ENCODE measurements at regions not wholly inside any gene's neighbourhood (a gene's known extent, or its start where the extent isn't known, plus 50 kb on each side); places are given as distances from the start of the nearest gene placed in this dataset.

DNA sequence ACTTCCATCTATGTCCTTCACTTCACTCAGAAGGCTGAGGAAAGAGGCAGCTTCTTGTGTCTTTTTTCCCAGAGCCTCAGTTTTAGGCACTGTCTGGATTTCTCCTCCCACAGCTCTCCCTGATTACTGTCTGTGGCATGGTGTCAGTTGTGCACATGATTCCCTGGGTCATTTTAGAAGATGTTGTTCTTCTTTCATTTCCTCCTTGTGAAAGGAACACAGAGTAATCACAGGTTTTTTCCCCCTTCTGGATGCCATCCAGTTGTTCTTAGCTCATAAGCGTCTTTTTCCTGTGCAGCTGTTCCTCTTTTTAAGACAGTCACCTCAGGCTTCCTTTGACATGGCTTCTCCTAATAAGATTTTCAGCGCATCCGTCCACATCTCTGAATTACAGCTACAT, 212.2 kb downstream of the FAM181B start:
- Histone ChIP-seq H3K36me3 (replicated peaks in 1 of 2; ENCODE audit: control insufficient read depth in 1 of 2, insufficient read depth in 2 of 2, low read length in 2 of 2) (no peaks in the 10 kb centered on the region), H3K27me3 (ENCODE audit: control insufficient read depth in 1 of 2, insufficient read depth in 2 of 2, low read length in 2 of 2) (no peaks in the 10 kb centered on the region), H2AFZ (ENCODE audit: low read length) (no peak overlapping the region), H3K4me2 (ENCODE audit: low read depth, low read length) (no peak overlapping the region), H3K4me3 (replicated peaks in 1 of 3; ENCODE audit: insufficient read depth in 1 of 3, low read depth in 2 of 3, low read length in 3 of 3) (no peak overlapping the region), H3K79me2 (ENCODE audit: insufficient read depth, low read length) (no peaks in the 10 kb centered on the region), H3K4me1 (ENCODE audit: insufficient read depth, low read length) (no peaks in the 10 kb centered on the region), H4K20me1 (ENCODE audit: insufficient read depth, low read length) (no peaks in the 10 kb centered on the region), H3K9ac (ENCODE audit: insufficient read depth, low read depth, low read length) (no peak overlapping the region), H3K9me3 (ENCODE audit: low read length) (no peaks in the 10 kb centered on the region), H3K27ac (ENCODE audit: extremely low read length, insufficient read depth, low read length) (no peak overlapping the region)
- FAIRE-seq (no peak), DNase-seq (ENCODE audit: low spot score) (no peak), ATAC-seq (no peak)
- WGBS (ENCODE audit: low lambda C conversion rate), result 14% methylated on average over 3 of the region's 3 CpGs
- no TSS peak for BruUV-seq (replicated peaks)
- ChIA-PET POLR2A (no interaction called here), CTCF (ENCODE audit: low intra/inter-chr PET ratio, low total read pairs) (no interaction called here)
- intact Hi-C loops (cut with micrococcal nuclease; ENCODE audit: unreplicated experiment), result no loop called here
- in situ Hi-C loops (cut with HindIII; ENCODE audit: extremely low pct_ligation_motif_present, low pct_unique_long_range_greater_than_20kb), result no loop called here
- no peak for TF ChIP-seq IKZF4 (CRISPR knock-in tag; IDR thresholded peaks at IDR 0.05; ENCODE audit: borderline replicate concordance, low read depth, not compliant biosample characterization)
- no peak for TF ChIP-seq ZNF557 (CRISPR knock-in tag; IDR thresholded peaks at IDR 0.05)
- no peak for TF ChIP-seq MAFG (CRISPR knock-in tag; IDR thresholded peaks at IDR 0.05)
- TF ChIP-seq ZNF720 (CRISPR knock-in tag; IDR thresholded peaks at IDR 0.05), result no peak
- TF ChIP-seq ZNF883 (CRISPR knock-in tag; IDR thresholded peaks at IDR 0.05; ENCODE audit: not compliant biosample characterization), result no peak
- TF ChIP-seq, protein P1, sequence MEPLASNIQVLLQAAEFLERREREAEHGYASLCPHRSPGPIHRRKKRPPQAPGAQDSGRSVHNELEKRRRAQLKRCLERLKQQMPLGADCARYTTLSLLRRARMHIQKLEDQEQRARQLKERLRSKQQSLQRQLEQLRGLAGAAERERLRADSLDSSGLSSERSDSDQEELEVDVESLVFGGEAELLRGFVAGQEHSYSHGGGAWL (CRISPR knock-in tag; IDR thresholded peaks at IDR 0.05), result no peak
- no peak for TF ChIP-seq TSC22D2 (CRISPR knock-in tag; IDR thresholded peaks at IDR 0.05; ENCODE audit: borderline replicate concordance)
- TF ChIP-seq ZNF841 (CRISPR knock-in tag; IDR thresholded peaks at IDR 0.05; ENCODE audit: borderline replicate concordance), result no peak
- TF ChIP-seq ZNF10 (CRISPR knock-in tag; IDR thresholded peaks at IDR 0.05; ENCODE audit: borderline replicate concordance, low read depth), result no peak

DNA sequence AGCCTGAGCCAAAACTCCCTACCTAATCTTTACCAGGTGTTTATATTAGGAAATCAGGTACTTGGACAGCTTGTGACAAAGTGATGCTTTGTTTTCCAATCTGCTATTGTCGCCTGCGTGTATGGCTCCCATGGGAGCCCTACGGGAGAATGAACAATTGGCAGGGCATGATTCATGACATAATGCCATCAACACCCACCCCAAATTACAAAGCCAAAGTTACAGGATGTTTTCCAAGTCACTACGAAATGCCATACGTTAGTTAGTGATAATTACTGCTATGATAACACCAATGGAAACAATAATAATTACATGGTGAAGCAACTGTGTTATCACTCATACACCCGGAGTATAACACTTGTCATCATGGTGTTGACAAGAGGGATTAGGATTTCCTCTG, 226.4 kb downstream of the FAM181B start:
- intact Hi-C loops (cut with micrococcal nuclease; ENCODE audit: unreplicated experiment) (no loop called here), in situ Hi-C loops (cut with HindIII; ENCODE audit: extremely low pct_ligation_motif_present, low pct_unique_long_range_greater_than_20kb) (no loop called here)
- Histone ChIP-seq H3K79me2 (ENCODE audit: insufficient read depth, low read length) (no peaks in the 10 kb centered on the region), H4K20me1 (ENCODE audit: insufficient read depth, low read length) (no peaks in the 10 kb centered on the region; the same call in 1 of the 2 replicates), H3K9me3 (ENCODE audit: low read length) (no peaks in the 10 kb centered on the region), H3K36me3 (replicated peaks in 1 of 2; ENCODE audit: control insufficient read depth in 1 of 2, insufficient read depth in 2 of 2, low read length in 2 of 2) (no peaks in the 10 kb centered on the region), H3K27ac (ENCODE audit: extremely low read length, insufficient read depth, low read length) (no peak overlapping the region), H3K4me1 (ENCODE audit: insufficient read depth, low read length) (no peaks in the 10 kb centered on the region), H3K27me3 (ENCODE audit: control insufficient read depth in 1 of 2, insufficient read depth in 2 of 2, low read length in 2 of 2) (no peaks in the 10 kb centered on the region), H2AFZ (ENCODE audit: low read length) (no peak overlapping the region), H3K4me2 (ENCODE audit: low read depth, low read length) (no peak overlapping the region), H3K4me3 (replicated peaks in 1 of 3; ENCODE audit: insufficient read depth in 1 of 3, low read depth in 2 of 3, low read length in 3 of 3) (no peak overlapping the region), H3K9ac (ENCODE audit: insufficient read depth, low read depth, low read length) (no peak overlapping the region)
- ChIA-PET POLR2A (no interaction called here), CTCF (ENCODE audit: low intra/inter-chr PET ratio, low total read pairs) (no interaction called here)
- FAIRE-seq (no peak), DNase-seq (ENCODE audit: low spot score) (no peak), ATAC-seq (no peak)
- BruUV-seq (replicated peaks), result no TSS peak
- TF ChIP-seq SOX5 (CRISPR knock-in tag; IDR thresholded peaks at IDR 0.05; ENCODE audit: borderline replicate concordance), result no peak
- TF ChIP-seq HIVEP1 (CRISPR knock-in tag; IDR thresholded peaks at IDR 0.05), result no peak
- no peak for TF ChIP-seq ZNF749 (CRISPR knock-in tag; IDR thresholded peaks at IDR 0.05; ENCODE audit: borderline replicate concordance)
- TF ChIP-seq MAFF (IDR thresholded peaks at IDR 0.05; ENCODE audit: low read depth, low read length), result no peak
- TF ChIP-seq ETV5 (CRISPR knock-in tag; IDR thresholded peaks at IDR 0.05; ENCODE audit: borderline replicate concordance), result no peak
- no peak for TF ChIP-seq ZNF292 (CRISPR knock-in tag; IDR thresholded peaks at IDR 0.05; ENCODE audit: borderline replicate concordance, low read depth)
- TF ChIP-seq NR3C1 (CRISPR knock-in tag; IDR thresholded peaks at IDR 0.05), result no peak
- WGBS (ENCODE audit: low lambda C conversion rate), result 0% methylated on average over 5 of the region's 6 CpGs
